ENCODE measurements at regions not wholly inside any gene's neighbourhood (a gene's known extent, or its start where the extent isn't known, plus 50 kb on each side); places are given as distances from the start of the nearest gene placed in this dataset.

DNA sequence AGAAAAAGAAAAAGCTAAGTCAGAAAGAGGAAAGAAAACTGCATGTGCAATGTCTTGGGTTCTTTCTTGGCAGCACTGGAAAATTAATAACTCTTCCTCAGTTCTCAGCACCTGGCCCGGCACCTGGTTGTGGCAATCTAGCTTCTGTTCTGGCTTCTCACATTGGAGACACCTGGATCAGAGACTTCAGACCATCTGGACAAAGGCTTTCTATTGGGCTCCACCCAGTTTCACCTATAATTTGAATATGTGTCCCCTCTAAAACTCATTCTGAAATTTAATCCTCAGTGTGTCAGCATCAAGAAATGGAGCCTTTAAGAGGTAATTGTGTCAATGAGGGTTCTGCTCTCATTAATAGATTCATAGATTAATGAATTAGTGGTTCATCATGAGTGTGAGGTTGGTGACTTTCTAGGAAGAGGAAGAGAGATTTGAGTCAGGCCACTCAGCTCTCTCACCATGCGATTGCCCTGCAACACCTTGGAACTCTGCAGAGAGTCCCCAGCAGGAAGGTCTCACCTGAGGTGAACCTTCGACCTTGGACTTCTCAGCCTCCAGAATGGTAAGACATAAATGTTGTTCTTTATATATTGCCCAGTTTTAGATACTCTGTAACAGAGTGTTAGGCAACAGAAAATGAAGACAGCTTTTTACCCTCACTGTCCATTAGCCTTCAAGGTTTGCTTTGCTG, 679.9 kb downstream of the NTRK3 start:
- TF ChIP-seq, protein P1, sequence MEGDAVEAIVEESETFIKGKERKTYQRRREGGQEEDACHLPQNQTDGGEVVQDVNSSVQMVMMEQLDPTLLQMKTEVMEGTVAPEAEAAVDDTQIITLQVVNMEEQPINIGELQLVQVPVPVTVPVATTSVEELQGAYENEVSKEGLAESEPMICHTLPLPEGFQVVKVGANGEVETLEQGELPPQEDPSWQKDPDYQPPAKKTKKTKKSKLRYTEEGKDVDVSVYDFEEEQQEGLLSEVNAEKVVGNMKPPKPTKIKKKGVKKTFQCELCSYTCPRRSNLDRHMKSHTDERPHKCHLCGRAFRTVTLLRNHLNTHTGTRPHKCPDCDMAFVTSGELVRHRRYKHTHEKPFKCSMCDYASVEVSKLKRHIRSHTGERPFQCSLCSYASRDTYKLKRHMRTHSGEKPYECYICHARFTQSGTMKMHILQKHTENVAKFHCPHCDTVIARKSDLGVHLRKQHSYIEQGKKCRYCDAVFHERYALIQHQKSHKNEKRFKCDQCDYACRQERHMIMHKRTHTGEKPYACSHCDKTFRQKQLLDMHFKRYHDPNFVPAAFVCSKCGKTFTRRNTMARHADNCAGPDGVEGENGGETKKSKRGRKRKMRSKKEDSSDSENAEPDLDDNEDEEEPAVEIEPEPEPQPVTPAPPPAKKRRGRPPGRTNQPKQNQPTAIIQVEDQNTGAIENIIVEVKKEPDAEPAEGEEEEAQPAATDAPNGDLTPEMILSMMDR (IDR thresholded peaks at IDR 0.05) = no peak
- TF ChIP-seq POLR2A (IDR thresholded peaks at IDR 0.05) = no peak

All from suprapubic skin (tissue), 3 donors.